Left cardiac atrium (tissue), 4 donors: ENCODE measurements at regions not wholly inside any gene's neighbourhood (a gene's known extent, or its start where the extent isn't known, plus 50 kb on each side); places are given as distances from the start of the nearest gene placed in this dataset.
A peak's percentile ranks its signal among the peaks of the same experiment; 100 is the strongest.
"Not testable (repeated sequence)": the region's sequence is repeated elsewhere in the genome, so short reads cannot be mapped to it uniquely, and the experiment has no call there.

ENCODE experiments used
- ATAC-seq, 2 donors: fragments of 200-7000 bp; cut with Tn5 transposase; one replicate each; pipeline ENCODE4 v1.9.1; 2020; ENCODE audit warnings: mild to moderate bottlenecking in 2 of 2, moderate library complexity in 2 of 2
- DNase-seq: peaks from one replicate; pipeline ENCODE4 v3.0.0-alpha.2; 2020
- intact Hi-C, 2 donors: fragments of 100-400 bp; cut with DNase I; formaldehyde crosslinking; loops; one replicate each; pipeline versions ENCODE4 v1.14.1 to v1.15.1; 2022 to 2023
- donor health status: DM: no; HTN: yes; CAD: no.
- donor health status: DM: no; HTN: yes; CAD: no; lungs with severe emphysema.
- donor health status: DM: yes; HTN: yes; CAD: no.
- donor health status: Dilated cardiomyopathy.

DNA sequence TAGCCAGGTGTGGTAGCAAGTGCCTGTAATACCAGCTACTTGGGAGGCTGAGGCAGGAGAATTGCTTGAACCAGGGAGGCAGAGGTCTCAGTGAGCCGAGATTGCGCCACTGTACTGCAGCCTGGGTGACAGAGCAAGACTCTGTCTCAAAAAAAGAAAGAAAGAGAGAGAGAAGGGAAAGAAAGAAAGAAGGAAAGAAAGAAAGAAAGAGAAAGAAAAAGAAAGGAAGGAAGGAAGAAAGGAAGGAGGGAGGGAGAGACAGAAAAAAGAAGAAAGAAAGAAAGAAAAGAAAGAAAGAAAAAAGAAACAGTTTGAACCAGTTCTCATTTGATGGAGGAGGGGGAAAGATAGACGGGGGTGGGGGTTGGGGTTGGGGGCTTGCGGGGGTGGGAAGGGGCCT is 59.6 kb upstream of the HSPA9 start:
- intact Hi-C loops, ATAC-seq, DNase-seq: not testable (repeated sequence)

DNA sequence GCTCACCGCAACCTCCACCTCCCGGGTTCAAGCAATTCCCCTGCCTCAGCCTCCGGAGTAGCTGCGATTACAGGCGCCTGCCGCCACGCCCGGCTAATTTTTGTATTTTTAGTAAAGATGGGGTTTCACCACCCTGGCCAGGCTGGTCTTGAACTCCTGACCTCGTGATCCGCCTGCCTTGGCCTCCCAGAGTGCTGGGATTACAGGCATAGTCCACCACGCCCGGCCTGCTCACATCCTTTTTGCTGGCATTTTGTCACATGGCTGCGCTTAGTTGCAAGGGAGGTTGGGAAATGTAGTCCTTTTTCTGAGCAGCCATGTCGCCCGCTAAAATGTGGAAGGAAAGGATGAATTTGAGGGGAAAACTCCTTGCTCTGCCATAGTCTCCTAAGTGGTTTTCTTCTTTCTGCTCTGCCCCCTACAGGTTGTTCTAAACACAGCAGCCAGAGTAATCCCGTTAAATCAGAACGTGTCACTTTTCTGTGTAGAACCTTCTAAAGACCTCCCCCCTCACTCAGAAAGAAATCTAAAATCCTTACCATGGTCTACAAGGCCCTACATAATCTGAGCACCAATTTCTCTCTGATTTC is 57.8 kb upstream of the HSPA9 start:
- intact Hi-C loops, result no loop called here
- peak; percentile 73 to 87 for ATAC-seq
- peak; percentile 81 for DNase-seq

DNA sequence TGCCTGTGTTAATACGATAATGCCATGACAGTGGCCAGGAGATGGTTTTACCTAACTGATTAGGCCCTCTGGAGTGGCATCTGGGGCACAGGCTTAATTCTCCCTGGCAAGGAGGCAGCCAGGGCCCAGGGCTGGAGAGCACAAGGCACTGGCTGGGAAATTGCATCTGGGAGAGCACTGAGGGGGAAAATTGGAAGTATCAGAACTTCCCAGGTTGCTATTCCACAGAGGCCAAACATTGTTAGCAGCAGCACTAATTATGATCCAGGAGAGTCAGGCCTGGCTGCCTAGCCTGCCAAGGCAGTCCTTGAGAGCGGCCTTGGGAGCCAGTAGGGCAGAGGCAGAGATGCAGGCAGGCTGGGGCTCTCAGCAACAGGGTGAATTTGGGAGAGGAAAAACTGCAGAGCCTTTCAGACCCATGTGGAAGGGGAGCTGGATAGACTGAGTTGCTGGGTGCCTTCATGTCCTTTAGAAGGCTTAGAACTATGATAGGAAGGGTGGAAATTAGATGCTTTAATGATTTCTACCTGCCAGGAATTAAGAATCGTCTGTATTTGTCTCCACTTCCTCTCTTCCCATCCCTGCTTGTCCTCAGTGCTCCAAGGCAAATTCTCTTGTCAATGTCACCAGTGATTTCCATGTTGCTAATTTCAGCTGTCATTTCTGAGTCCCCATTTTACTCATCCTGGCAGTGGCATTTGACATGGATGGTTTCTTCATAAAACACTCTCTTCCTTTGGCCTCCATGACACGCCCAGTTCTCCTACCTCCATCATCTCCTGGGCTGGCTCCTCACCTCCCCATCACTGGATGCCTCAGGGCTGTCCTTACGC is 56.1 kb upstream of the HSPA9 start:
- no peak for ATAC-seq

DNA sequence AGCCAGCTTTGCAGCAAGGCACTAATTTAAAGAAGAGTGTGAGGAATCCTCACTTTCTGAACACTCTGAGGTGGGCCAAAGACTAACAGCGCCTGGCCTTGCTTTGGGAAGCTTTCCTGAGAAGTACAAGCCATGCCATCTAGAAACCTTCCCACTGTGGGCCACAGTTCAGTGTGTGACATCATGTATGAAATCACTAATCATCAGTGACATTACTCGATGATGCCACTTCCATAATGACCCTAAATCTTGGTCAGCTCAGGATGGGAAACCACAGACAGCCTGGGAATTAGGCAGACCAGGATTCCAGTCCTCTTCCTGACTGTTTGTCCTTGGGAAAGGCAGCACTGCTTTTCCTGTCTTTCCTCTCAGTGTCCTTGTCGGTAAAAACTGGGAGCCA is 54.2 kb upstream of the HSPA9 start:
- ATAC-seq (no peak), DNase-seq (no peak)
- intact Hi-C loops, result no loop called here

More for the DNA sequence above, 56.1 kb upstream of the HSPA9 start:
- DNase-seq, result no peak
- intact Hi-C loops, result no loop called here

DNA sequence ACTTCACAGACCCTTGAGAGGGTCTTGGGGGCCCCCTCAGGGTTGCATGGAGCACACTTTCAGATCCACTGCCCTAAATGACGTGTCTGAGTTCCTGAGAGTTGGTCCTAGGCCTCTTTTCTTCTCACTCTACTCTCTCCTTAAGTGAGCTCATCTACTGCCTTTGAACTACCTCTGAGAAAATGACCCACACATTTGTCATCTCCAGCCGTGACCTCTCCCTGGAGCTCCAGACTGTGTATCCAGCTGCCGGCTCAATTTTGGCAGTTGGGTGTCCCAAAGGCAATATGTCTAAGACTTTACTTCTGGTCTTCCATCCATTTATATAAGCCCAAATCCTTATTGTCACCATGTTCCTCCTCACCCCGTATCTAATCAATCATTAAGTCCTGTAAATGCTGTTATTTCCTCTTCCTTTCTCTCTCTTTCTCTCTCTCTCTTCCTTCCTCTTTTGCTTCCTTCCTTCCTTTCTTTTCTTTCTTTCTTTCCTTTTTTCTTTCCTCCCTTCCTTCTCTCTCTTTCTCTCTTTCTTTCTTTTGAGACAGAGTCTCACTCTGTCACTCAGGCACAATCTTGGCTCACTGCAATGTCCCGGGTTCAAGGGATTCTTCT is 51.2 kb upstream of the HSPA9 start:
- intact Hi-C loops, result no loop called here
- no peak for ATAC-seq
- DNase-seq, result no peak

DNA sequence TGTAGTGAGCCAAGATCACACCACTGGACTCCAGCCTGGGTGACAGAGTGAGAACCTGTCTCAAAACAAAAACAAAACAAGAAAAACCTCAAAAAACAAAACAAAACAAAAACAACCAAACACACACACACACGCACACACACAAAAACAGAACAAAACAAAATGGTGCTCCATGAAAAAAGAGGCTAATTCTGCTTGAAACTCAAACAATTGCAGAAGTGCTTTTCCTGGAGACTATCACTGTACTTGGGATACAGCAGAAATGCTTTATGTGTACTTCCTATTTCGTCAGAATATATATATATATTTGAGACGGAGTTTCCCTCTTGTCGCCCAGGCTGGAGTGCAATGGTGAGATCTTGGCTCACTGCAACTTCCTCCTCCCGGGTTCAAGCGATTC is 49.9 kb upstream of the HSPA9 start:
- ATAC-seq (no peak), DNase-seq (no peak)
- intact Hi-C loops, result no loop called here
